K562 (cell line): ENCODE measurements at regions not wholly inside any gene's neighbourhood (a gene's known extent, or its start where the extent isn't known, plus 50 kb on each side); places are given as distances from the start of the nearest gene placed in this dataset.

ENCODE experiments used
- ATAC-seq: fragments of 200-7000 bp; cut with Tn5 transposase; 3 replicates; pipeline ENCODE4 v1.9.1; 2020; ENCODE audit warnings: moderate library complexity
- BruUV-seq: library from RNA; stranded (reverse); fragments of 400-500 nt; replicated peaks from 2 replicates; lab custom pipeline; 2021; lab: Mats Ljungman, UMichigan
- CTCF ChIA-PET: fragments of 300-600 bp; formaldehyde crosslinking; extraction: SDS; loops from one replicate; lab custom pipeline; 2021; ENCODE audit warnings: low intra/inter-chr PET ratio; lab: Yijun Ruan, JAX
- POLR2A ChIA-PET: fragments of 300-600, 350-650 bp; sonication (Branson Sonifier 250); formaldehyde crosslinking; extraction: SDS; loops from one replicate; lab custom pipeline; 2021; ENCODE audit warnings: antibody characterized with exemption, inconsistent platforms; lab: Yijun Ruan, JAX
- DNase-seq, 4 experiments: peaks; one replicate each; pipeline versions ENCODE4 v3.0.0 to v3.0.0-alpha.2; 2011 to 2018; ENCODE audit warnings: low spot score in 3 of 4, mixed read lengths in 3 of 4; ENCODE audit errors: extremely low read depth in 1 of 4
- FAIRE-seq: peaks from 2 replicates; lab custom pipeline; 2011; peaks lifted over from hg19 to GRCh38; lab: Jason Lieb, UNC
- H2AFZ ChIP-seq: 2 replicates; pipeline ENCODE4 v1.6.0; 2011; ENCODE audit warnings: low read depth, low read length, control low read depth, inconsistent platforms
- H3K27ac ChIP-seq: fragments of 200-600 bp; 3 replicates; pipeline ENCODE4 v1.8.0; 2011; ENCODE audit warnings: low read depth, mild to moderate bottlenecking, control low read depth, inconsistent platforms, low read length, moderate library complexity, mixed read lengths; ENCODE audit errors: extremely low read depth
- H3K27me3 ChIP-seq, 2 experiments: fragments of 300-600 bp in 1 of 2; 2 replicates in 1 of 2; 3 replicates in 1 of 2; pipeline versions ENCODE4 v1.6.0 to v1.8.0; 2011; ENCODE audit warnings: inconsistent platforms in 2 of 2, low read length in 2 of 2, mild to moderate bottlenecking in 1 of 2, mixed read lengths in 1 of 2, moderate library complexity in 1 of 2; ENCODE audit not compliant: control insufficient read depth in 2 of 2, insufficient read depth in 2 of 2
- H3K36me3 ChIP-seq: fragments of 300-600 bp; 3 replicates; pipeline ENCODE4 v1.8.0; 2011; ENCODE audit warnings: mild to moderate bottlenecking, low read length, inconsistent platforms; ENCODE audit not compliant: control insufficient read depth, insufficient read depth
- H3K4me1 ChIP-seq, 2 experiments: fragments of 200-600 bp in 1 of 2; replicated peaks in 1 of 2; 2 replicates in 1 of 2; 3 replicates in 1 of 2; pipeline versions ENCODE4 v1.5.1 to v1.8.0; 2011; ENCODE audit warnings: inconsistent platforms in 2 of 2, low read length in 2 of 2, mild to moderate bottlenecking in 1 of 2, mixed read lengths in 1 of 2, moderate library complexity in 1 of 2; ENCODE audit not compliant: control insufficient read depth in 2 of 2, insufficient read depth in 2 of 2
- H3K4me2 ChIP-seq: 2 replicates; pipeline ENCODE4 v1.6.1; 2011; ENCODE audit warnings: low read length, control low read depth, inconsistent platforms, mixed read lengths; ENCODE audit not compliant: insufficient read depth
- H3K4me3 ChIP-seq: fragments of 200-600 bp; sonication (generic), shearing (Covaris generic); 2 replicates; pipeline ENCODE4 v1.5.1; 2016; ENCODE audit warnings: control low read depth, inconsistent platforms
- H3K79me2 ChIP-seq: fragments of 200-600 bp; 3 replicates; pipeline ENCODE4 v1.8.0; 2011; ENCODE audit warnings: low read length, inconsistent platforms; ENCODE audit not compliant: control insufficient read depth, insufficient read depth
- H3K9ac ChIP-seq, 2 experiments: 2 replicates each; pipeline versions ENCODE4 v1.6.0 to v1.6.1; 2011; ENCODE audit warnings: low read depth in 2 of 2, low read length in 2 of 2, control low read depth in 1 of 2, inconsistent platforms in 1 of 2, mild to moderate bottlenecking in 1 of 2, mixed read lengths in 1 of 2; ENCODE audit not compliant: insufficient read depth in 1 of 2
- H3K9me1 ChIP-seq: one replicate; pipeline ENCODE4 v1.6.0; 2011; ENCODE audit warnings: inconsistent platforms, mild to moderate bottlenecking, low read length, moderate library complexity; ENCODE audit not compliant: control insufficient read depth, insufficient read depth
- H3K9me3 ChIP-seq: replicated peaks from 2 replicates; pipeline ENCODE4 v1.5.1; 2011; ENCODE audit warnings: low read depth, low read length, inconsistent platforms; ENCODE audit not compliant: control insufficient read depth, insufficient read depth
- H4K20me1 ChIP-seq: replicated peaks from 2 replicates; pipeline ENCODE4 v1.6.1; 2011; ENCODE audit warnings: low read length, inconsistent platforms, mixed read lengths; ENCODE audit not compliant: control insufficient read depth, insufficient read depth
- ARHGAP35 ChIP-seq: fragments of 450-650 bp; IDR thresholded peaks from 2 replicates; pipeline ENCODE4 v1.6.1; 2018; ENCODE audit not compliant: partially characterized antibody
- CBX8 ChIP-seq: fragments of 200-600 bp; sonication (generic); IDR thresholded peaks from 2 replicates; pipeline ENCODE4 v1.6.1; 2012; ENCODE audit warnings: borderline replicate concordance, mixed run types, low read depth, mild to moderate bottlenecking, moderate library complexity, mixed read lengths, low read length, control low read depth, inconsistent platforms; ENCODE audit not compliant: poor library complexity, severe bottlenecking; ENCODE audit errors: extremely low read depth
- HOMEZ ChIP-seq: fragments of 250-450 bp; sonication (Bioruptor Pico); IDR thresholded peaks from 2 replicates; pipeline ENCODE4 v1.4.0; 2020; ENCODE audit warnings: mild to moderate bottlenecking, moderate library complexity
- ZFP36 ChIP-seq: fragments of 150-350 bp; IDR thresholded peaks from 2 replicates; pipeline ENCODE4 v1.6.1; 2018; ENCODE audit warnings: low read length, low read depth; ENCODE audit not compliant: partially characterized antibody
- ZNF124 ChIP-seq: sonication (generic); formaldehyde crosslinking; IDR thresholded peaks from 2 replicates; pipeline ENCODE4 v1.8.1; 2022; ENCODE audit warnings: missing genetic modification reagents
- ZNF318 ChIP-seq, 2 experiments: fragments of 450-650 bp; IDR thresholded peaks; 2 replicates each; pipeline ENCODE4 v1.6.1; 2016; ENCODE audit warnings: mild to moderate bottlenecking in 2 of 2, borderline replicate concordance in 1 of 2, low read depth in 1 of 2, moderate library complexity in 1 of 2
- WGBS: fragments of 100-300 bp; shearing (Covaris generic); methylation state at CpG from one replicate; pipeline ENCODE4 v1.1.6; 2016; ENCODE audit warnings: low coverage, mixed read lengths; ENCODE audit not compliant: insufficient coverage; ENCODE audit errors: missing lambda C conversion rate; 5-methylcytosine and 5-hydroxymethylcytosine counted together
- in situ Hi-C: fragments of 300-500 bp; cut with MboI; formaldehyde crosslinking; loops from 4 replicates; pipeline ENCODE4 v1.15.0; 2018; ENCODE audit warnings: inconsistent platforms, mixed read lengths
- intact Hi-C: fragments of 100-400 bp; cut with micrococcal nuclease; formaldehyde crosslinking; loops from 2 replicates; pipeline ENCODE4 v1.14.2; 2022

- ATAC-seq = no peak
- CTCF ChIA-PET = no interaction called here
- Histone ChIP-seq H3K4me2 (no peak overlapping the region), H3K4me1 (no peaks in the 10 kb centered on the region), H3K27ac (no peak overlapping the region), H3K4me3 (no peak overlapping the region), H3K9me1 (no peaks in the 10 kb centered on the region), H4K20me1 (no peaks in the 10 kb centered on the region), H2AFZ (no peak overlapping the region), H3K27me3 (no peaks in the 10 kb centered on the region), H3K9ac (no peak overlapping the region), H3K9me3 (no peaks in the 10 kb centered on the region), H3K79me2 (no peaks in the 10 kb centered on the region), H3K36me3 (no peaks in the 10 kb centered on the region)
- in situ Hi-C loops (no loop called here), intact Hi-C loops (no loop called here)
- no TSS peak for BruUV-seq
- no peak for TF ChIP-seq ZNF124 (CRISPR knock-in tag)
- no peak for TF ChIP-seq ARHGAP35
- TF ChIP-seq ZFP36 = no peak
- no peak for TF ChIP-seq CBX8
- no peak for TF ChIP-seq HOMEZ (CRISPR knock-in tag)
- no peak for TF ChIP-seq ZNF318 (IDR thresholded peaks at IDR 0.05; ENCODE audit: borderline replicate concordance in 1 of 2, low read depth in 1 of 2)
- FAIRE-seq = no peak
- no peak for DNase-seq
- WGBS = 17% methylated on average over 1 of the region's 1 CpG
- POLR2A ChIA-PET = no interaction called here
Measured at GRCh38 chr4:114121221-114121620, 141.8 kb upstream of the ARSJ start.
